GM13976 (cell line): ENCODE measurements at regions not wholly inside any gene's neighbourhood (a gene's known extent, or its start where the extent isn't known, plus 50 kb on each side); places are given as distances from the start of the nearest gene placed in this dataset.

ENCODE experiments used
- DNase-seq: peaks from one replicate; pipeline ENCODE4 v3.0.0; 2012; ENCODE audit warnings: low spot score
- in situ Hi-C: fragments of 300-500 bp; cut with MboI; formaldehyde crosslinking; loops from one replicate; pipeline ENCODE4 v1.12.0; 2022; ENCODE audit warnings: low sequenced_read_pairs, mixed read lengths, inconsistent platforms; ENCODE audit not compliant: unreplicated experiment
- TF ChIP-seq, protein P1 (sequence below): IDR thresholded peaks from 2 replicates; pipeline ENCODE4 v1.5.1; 2012; ENCODE audit warnings: borderline replicate concordance, mild to moderate bottlenecking; ENCODE audit not compliant: insufficient read depth; ENCODE audit errors: extremely low read depth, missing control alignments, control extremely low read depth

DNA sequence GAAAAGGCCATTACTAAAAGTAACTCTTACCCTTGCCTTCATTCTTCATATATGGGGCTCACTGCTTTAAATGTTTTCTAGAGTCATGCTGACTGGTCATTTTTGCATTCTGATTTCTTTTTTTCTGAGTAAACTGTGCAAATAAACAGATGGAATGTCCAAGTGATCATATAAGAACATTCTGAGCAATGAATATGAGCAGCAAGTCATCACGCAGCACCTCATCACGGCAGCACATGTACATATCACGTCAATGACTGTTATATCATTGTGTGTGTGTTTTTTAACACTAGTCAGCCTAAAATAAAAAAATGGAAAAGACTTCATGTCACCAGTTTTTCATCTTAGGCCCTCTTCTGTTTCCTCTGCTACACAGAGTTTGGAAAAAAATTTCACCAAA is 490.0 kb upstream of the ZFHX3 start:
- in situ Hi-C loops = no loop called here
- no peak for DNase-seq
- TF ChIP-seq, protein P1, sequence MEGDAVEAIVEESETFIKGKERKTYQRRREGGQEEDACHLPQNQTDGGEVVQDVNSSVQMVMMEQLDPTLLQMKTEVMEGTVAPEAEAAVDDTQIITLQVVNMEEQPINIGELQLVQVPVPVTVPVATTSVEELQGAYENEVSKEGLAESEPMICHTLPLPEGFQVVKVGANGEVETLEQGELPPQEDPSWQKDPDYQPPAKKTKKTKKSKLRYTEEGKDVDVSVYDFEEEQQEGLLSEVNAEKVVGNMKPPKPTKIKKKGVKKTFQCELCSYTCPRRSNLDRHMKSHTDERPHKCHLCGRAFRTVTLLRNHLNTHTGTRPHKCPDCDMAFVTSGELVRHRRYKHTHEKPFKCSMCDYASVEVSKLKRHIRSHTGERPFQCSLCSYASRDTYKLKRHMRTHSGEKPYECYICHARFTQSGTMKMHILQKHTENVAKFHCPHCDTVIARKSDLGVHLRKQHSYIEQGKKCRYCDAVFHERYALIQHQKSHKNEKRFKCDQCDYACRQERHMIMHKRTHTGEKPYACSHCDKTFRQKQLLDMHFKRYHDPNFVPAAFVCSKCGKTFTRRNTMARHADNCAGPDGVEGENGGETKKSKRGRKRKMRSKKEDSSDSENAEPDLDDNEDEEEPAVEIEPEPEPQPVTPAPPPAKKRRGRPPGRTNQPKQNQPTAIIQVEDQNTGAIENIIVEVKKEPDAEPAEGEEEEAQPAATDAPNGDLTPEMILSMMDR = no peak

DNA sequence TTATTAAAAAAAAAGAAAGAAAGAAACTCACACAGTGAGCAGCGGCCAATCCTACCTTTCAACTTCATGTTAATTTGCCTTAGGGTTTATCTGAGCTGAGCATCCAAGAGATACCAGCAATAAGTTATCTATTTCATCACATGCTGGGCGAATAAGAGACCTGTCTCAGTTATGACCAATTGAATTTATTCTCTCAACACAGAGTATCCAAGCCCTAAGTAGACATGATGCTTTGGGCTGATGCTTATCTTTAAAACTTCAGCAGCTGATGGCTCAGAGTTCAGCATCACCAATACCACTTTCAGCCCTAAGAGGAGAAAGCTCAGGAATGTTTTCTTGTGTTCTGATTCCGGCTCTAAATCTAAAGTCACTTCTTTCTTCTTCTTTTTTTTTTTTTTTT is 489.0 kb upstream of the ZFHX3 start:
- in situ Hi-C loops = no loop called here
- DNase-seq = no peak
- TF ChIP-seq, protein P1 = no peak

DNA sequence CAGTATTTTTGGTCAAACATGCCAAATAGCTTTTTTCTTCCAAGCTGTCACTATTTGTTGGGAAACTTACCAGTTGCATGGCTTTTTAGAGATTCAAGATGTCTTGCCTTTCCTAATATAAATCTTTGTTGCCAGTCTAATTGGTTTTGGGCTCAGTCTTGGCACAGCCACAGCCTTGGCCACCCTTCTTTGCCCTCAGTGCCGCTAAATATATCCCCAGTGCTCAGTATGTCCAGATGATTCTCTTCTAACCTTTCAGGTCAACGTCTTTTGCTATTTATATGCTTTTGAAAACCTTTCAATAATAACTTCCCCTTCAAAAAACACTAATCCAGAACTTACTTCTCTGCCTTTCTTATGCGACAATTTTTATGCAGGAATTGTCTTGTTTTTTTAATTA is 483.1 kb upstream of the ZFHX3 start:
- DNase-seq = no peak
- TF ChIP-seq, protein P1 = no peak
- in situ Hi-C loops = no loop called here

DNA sequence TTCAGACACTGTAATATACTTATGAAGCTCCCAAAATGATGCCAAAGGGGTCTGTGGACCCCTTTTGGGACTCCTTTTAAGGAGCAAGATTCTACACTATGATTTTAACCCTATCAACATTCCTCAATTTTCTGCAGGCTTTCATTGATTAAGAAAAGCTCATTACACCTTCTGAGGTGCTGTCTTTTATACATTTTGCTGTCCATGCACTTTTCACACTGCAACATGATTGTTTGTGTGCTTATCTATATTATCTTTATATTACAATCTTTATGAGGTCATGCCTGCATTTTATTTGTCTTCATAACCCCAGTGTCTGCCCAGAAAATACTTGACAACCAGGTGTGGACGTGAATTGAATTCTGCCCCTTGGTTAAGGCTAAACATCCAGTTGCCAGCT is 482.6 kb upstream of the ZFHX3 start:
- no peak for DNase-seq
- in situ Hi-C loops = no loop called here
- TF ChIP-seq, protein P1 = no peak

DNA sequence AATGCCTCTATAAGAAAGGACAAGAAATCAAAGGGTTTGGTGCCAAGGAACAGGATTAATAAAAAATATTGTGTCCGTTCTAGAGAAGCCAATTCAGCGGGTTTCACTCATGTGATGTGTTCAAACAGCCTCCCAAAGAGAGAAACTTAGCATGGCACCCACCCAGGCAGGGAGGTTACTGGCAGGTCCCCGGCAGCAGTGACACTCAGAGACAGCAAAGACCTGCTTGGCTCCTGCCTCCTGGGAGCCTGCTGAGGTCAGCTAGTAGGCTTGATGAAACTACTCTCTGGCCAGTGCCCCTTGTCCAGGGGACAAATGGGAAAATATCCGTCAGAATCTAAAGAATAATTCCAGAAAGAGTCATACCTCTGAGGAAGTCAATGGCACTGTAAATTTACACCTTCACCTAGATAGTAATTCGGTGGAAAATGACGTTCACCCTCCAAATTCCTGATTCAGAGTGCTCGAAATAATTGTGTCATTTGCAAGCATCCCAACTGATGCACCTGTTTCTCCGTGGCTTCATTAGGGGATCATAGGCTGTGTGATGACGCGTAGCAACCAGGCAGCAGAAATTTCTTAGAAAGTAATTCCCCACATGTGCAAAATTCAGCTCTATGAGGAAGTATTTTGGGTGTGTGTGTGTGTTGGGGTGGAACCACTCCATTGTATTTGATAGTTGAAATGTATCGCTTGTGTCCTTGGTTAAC is 481.5 kb upstream of the ZFHX3 start:
- no peak for DNase-seq
- in situ Hi-C loops = no loop called here
- TF ChIP-seq, protein P1 = no peak

DNA sequence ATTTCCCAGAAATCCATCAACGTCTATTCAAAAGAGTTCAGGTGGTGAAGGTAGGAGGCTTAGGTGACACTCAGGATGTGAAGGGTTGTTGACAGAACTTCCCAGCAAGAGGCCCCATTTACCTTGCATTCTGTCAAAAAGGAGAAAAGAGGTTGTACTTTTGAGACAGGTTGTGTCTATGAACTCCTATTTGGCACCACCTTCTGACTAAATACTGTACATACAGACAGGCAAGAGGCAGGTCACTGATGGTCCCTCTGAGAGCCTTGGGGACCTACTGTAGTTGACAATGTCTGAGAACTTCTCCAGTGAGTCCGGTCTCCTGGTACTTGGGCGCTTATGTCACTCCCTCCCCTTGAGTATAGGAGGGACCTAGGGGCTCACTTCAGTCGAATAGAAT is 479.3 kb upstream of the ZFHX3 start:
- TF ChIP-seq, protein P1 = no peak
- in situ Hi-C loops = no loop called here
- DNase-seq = no peak
